ENCODE measurements at regions not wholly inside any gene's neighbourhood (a gene's known extent, or its start where the extent isn't known, plus 50 kb on each side); places are given as distances from the start of the nearest gene placed in this dataset.

DNA sequence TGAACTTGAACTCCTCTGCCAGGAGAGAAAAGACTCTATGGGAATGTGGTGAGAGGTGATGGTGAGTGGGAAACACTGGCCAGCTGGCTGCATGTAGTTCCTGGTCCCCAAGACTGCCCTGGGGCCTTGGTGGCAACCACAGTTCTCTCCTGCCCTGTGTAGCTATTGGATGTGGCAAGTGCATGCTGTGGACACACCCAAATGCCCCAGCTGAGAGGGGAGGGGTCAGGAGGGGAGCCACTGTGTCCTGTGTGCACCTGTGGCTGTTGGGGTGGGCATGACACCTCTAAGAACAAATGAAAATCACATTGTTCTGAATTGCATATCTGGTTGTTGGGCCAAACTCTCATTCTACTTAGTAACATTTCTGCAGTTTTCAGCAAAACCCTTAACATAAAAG, 409.6 kb downstream of the NSUN3 start:
- no peak overlapping the region for H3K4me3 ChIP-seq (ENCODE audit: low read length)
- no peaks in the 10 kb centered on the region for H3K79me2 ChIP-seq (ENCODE audit: low read length)
- DNase-seq (no peak), ATAC-seq (no peak)
- H3K36me3 ChIP-seq (ENCODE audit: low read depth, low read length), result no peaks in the 10 kb centered on the region
- H2AFZ ChIP-seq (ENCODE audit: low read length), result no peak overlapping the region
- no peak for TF ChIP-seq EZH2 (IDR thresholded peaks at IDR 0.05; ENCODE audit: low read length, unreplicated experiment)
- TF ChIP-seq, protein P1, sequence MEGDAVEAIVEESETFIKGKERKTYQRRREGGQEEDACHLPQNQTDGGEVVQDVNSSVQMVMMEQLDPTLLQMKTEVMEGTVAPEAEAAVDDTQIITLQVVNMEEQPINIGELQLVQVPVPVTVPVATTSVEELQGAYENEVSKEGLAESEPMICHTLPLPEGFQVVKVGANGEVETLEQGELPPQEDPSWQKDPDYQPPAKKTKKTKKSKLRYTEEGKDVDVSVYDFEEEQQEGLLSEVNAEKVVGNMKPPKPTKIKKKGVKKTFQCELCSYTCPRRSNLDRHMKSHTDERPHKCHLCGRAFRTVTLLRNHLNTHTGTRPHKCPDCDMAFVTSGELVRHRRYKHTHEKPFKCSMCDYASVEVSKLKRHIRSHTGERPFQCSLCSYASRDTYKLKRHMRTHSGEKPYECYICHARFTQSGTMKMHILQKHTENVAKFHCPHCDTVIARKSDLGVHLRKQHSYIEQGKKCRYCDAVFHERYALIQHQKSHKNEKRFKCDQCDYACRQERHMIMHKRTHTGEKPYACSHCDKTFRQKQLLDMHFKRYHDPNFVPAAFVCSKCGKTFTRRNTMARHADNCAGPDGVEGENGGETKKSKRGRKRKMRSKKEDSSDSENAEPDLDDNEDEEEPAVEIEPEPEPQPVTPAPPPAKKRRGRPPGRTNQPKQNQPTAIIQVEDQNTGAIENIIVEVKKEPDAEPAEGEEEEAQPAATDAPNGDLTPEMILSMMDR (conservative IDR thresholded peaks at IDR 0.05; ENCODE audit: low read depth, low read length), result no peak
- no peak for TF ChIP-seq EZH2phosphoT487 (IDR thresholded peaks at IDR 0.05; ENCODE audit: borderline replicate concordance, low read length)
- BruUV-seq (replicated peaks), result no TSS peak
- ChIA-PET CTCF (no interaction called here), POLR2A (ENCODE audit: unreplicated experiment) (no interaction called here)
- no peaks in the 10 kb centered on the region for H3K27me3 ChIP-seq (ENCODE audit: low read length)
- no peak overlapping the region for H3K9ac ChIP-seq (ENCODE audit: low read length)
- no peak overlapping the region for H3K27ac ChIP-seq (ENCODE audit: low read length)
- no peaks in the 10 kb centered on the region for H3F3A ChIP-seq (ENCODE audit: low read length, unreplicated experiment)
- H3K4me2 ChIP-seq (ENCODE audit: low read length), result no peak overlapping the region
- H3K9me3 ChIP-seq (ENCODE audit: low read length), result 0 out of 2 replicates have a peak, but pooled peaks cover 5% of the 10 kb centered on the region
- H3K9me2 ChIP-seq (replicated peaks; ENCODE audit: low read length), result no peaks in the 10 kb centered on the region
- H4K20me1 ChIP-seq (ENCODE audit: low read length), result no peaks in the 10 kb centered on the region
- no peaks in the 10 kb centered on the region for H3K4me1 ChIP-seq (ENCODE audit: insufficient read depth, low read length)
- intact Hi-C loops (cut with micrococcal nuclease), result no loop called here

DNA sequence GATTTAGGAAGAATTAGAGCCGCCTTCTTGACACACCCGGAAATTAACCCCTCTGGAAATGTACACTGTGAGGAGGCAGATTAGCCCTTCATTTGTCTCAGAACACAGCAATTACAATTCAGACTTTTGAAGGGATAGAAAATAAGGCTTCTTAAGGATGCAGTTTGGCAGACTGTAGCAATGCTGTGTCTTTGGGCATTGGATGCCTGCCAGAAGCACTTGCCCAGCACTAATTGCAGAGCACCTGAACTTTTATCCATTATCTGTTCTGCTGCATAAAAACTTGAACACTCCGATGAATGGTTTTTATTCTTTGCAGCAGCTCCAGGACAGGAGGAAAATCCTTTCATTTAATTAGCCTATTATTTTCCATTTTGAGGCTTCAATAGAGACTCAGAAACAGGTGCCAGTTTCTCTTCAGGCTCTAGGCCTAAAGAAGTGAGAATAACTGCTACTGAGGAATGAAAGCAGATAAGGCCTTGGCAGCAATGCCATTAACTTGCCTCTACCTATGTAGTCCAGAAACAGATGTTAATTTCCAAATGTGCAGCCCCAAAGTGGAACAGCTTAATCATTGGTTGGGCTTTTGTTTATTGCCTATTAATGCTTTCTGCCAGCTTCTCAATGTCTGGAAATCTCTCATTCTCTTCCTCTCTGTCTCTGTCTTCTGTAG, 418.5 kb downstream of the NSUN3 start:
- no peak overlapping the region for H3K4me2 ChIP-seq (ENCODE audit: low read length)
- no TSS peak for BruUV-seq (replicated peaks)
- H3K4me3 ChIP-seq (ENCODE audit: low read length), result no peak overlapping the region
- no peak overlapping the region for H3K9ac ChIP-seq (ENCODE audit: low read length)
- 0 out of 2 replicates have a peak, but pooled peaks cover under 1% of the 10 kb centered on the region for H3K9me3 ChIP-seq (ENCODE audit: low read length)
- no peak overlapping the region for H2AFZ ChIP-seq (ENCODE audit: low read length)
- H3K36me3 ChIP-seq (ENCODE audit: low read depth, low read length), result no peaks in the 10 kb centered on the region; the same call in 1 of the 2 replicates
- H3K27ac ChIP-seq (ENCODE audit: low read length), result no peak overlapping the region
- no peak for DNase-seq
- CTCF ChIA-PET, result no interaction called here
- no peaks in the 10 kb centered on the region for H4K20me1 ChIP-seq (ENCODE audit: low read length)
- TF ChIP-seq EZH2 (IDR thresholded peaks at IDR 0.05; ENCODE audit: low read length, unreplicated experiment) (no peak), EZH2phosphoT487 (IDR thresholded peaks at IDR 0.05; ENCODE audit: borderline replicate concordance, low read length) (no peak)
- TF ChIP-seq, protein P1 (conservative IDR thresholded peaks at IDR 0.05; ENCODE audit: low read depth, low read length), result no peak
- no peak for ATAC-seq
- H3F3A ChIP-seq (ENCODE audit: low read length, unreplicated experiment), result no peaks in the 10 kb centered on the region
- no peaks in the 10 kb centered on the region for H3K79me2 ChIP-seq (ENCODE audit: low read length)
- intact Hi-C loops (cut with micrococcal nuclease), result no loop called here
- POLR2A ChIA-PET (ENCODE audit: unreplicated experiment), result no interaction called here
- H3K9me2 ChIP-seq (replicated peaks; ENCODE audit: low read length), result no peaks in the 10 kb centered on the region; the same call in 1 of the 2 replicates
- H3K27me3 ChIP-seq (ENCODE audit: low read length), result no peaks in the 10 kb centered on the region
- H3K4me1 ChIP-seq (ENCODE audit: insufficient read depth, low read length), result 0 out of 2 replicates have a peak, but pooled peaks cover 6% of the 10 kb centered on the region

DNA sequence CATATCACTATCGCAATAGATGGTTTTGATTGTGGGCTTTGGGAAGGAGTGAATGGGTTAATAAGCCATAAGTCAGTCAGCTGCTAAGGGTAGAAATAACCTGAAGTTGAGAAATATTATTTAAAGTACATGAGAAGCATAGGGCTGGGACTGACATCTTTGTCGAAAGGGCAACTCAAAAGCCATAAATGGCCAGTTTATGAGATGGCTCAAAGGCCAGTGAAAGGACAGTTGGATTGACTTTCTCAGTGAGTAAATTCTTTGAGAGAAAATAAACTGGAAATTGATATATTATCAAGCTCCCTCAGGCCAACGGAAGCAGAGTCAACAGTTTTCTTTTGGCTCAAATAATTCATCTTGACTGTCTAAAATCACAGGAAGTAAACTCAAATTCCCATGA, 419.8 kb downstream of the NSUN3 start:
- Histone ChIP-seq H2AFZ (ENCODE audit: low read length) (no peak overlapping the region), H3K27ac (ENCODE audit: low read length) (no peak overlapping the region), H3K36me3 (ENCODE audit: low read depth, low read length) (no peaks in the 10 kb centered on the region; the same call in 1 of the 2 replicates), H3K27me3 (ENCODE audit: low read length) (no peaks in the 10 kb centered on the region), H3K4me1 (ENCODE audit: insufficient read depth, low read length) (0 out of 2 replicates have a peak, but pooled peaks cover 6% of the 10 kb centered on the region), H4K20me1 (ENCODE audit: low read length) (no peaks in the 10 kb centered on the region), H3F3A (ENCODE audit: low read length, unreplicated experiment) (no peaks in the 10 kb centered on the region), H3K4me3 (ENCODE audit: low read length) (no peak overlapping the region), H3K79me2 (ENCODE audit: low read length) (no peaks in the 10 kb centered on the region), H3K9ac (ENCODE audit: low read length) (no peak overlapping the region), H3K9me3 (ENCODE audit: low read length) (no peaks in the 10 kb centered on the region), H3K4me2 (ENCODE audit: low read length) (no peak overlapping the region), H3K9me2 (replicated peaks; ENCODE audit: low read length) (no peaks in the 10 kb centered on the region; the same call in 1 of the 2 replicates)
- ChIA-PET POLR2A (ENCODE audit: unreplicated experiment) (no interaction called here), CTCF (no interaction called here)
- ATAC-seq (no peak), DNase-seq (no peak)
- intact Hi-C loops (cut with micrococcal nuclease), result no loop called here
- TF ChIP-seq, protein P1 (conservative IDR thresholded peaks at IDR 0.05; ENCODE audit: low read depth, low read length), result no peak
- TF ChIP-seq EZH2phosphoT487 (IDR thresholded peaks at IDR 0.05; ENCODE audit: borderline replicate concordance, low read length) (no peak), EZH2 (IDR thresholded peaks at IDR 0.05; ENCODE audit: low read length, unreplicated experiment) (no peak)
- BruUV-seq (replicated peaks), result no TSS peak

All from PC-3 (cell line).